ENCODE measurements at regions not wholly inside any gene's neighbourhood (a gene's known extent, or its start where the extent isn't known, plus 50 kb on each side); places are given as distances from the start of the nearest gene placed in this dataset.

GRCh38 chr13:94764576-94765321 is 52.4 kb upstream of the SOX21 start:
- TF ChIP-seq CTCF (conservative IDR thresholded peaks at IDR 0.05; ENCODE audit: low read depth in 2 of 2) = no peak
- no peak for TF ChIP-seq ZNF462 (CRISPR knock-in tag; IDR thresholded peaks at IDR 0.05)
- ATAC-seq = no peak

More at GRCh38 chr13:94764576-94765321, 52.4 kb upstream of the SOX21 start:
- Mint-ChIP-seq H3K36me3 (ENCODE audit: low read depth) (peaks cover 8% of the 10 kb centered on the region; the same call in 2 of the 3 replicates), H3K4me1 (peaks cover 37% of the 10 kb centered on the region), H3K27ac (no peak overlapping the region), H3K4me3 (no peak overlapping the region), H3K27me3 (ENCODE audit: insufficient read depth, low read depth, poor library complexity) (no peaks in the 10 kb centered on the region), H3K9me3 (peaks cover 6% of the 10 kb centered on the region)
- peaks cover 23% of the 10 kb centered on the region for H3K4me1 ChIP-seq (ENCODE audit: insufficient read depth)
- H3K4me3 ChIP-seq = no peak overlapping the region
- H3K36me3 ChIP-seq (ENCODE audit: insufficient read depth) = no peaks in the 10 kb centered on the region
- H2AFZ ChIP-seq = no peak overlapping the region
- DNase-seq (ENCODE audit: low spot score) = no peak
- H3K4me2 ChIP-seq = no peak overlapping the region
- H3K9me2 ChIP-seq (ENCODE audit: insufficient read depth) = peaks cover 4% of the 10 kb centered on the region; the same call in 1 of the 2 replicates
- no peaks in the 10 kb centered on the region for H3K27me3 ChIP-seq (ENCODE audit: insufficient read depth)
- H4K20me1 ChIP-seq (replicated peaks; ENCODE audit: insufficient read depth) = no peaks in the 10 kb centered on the region
- H3K79me2 ChIP-seq (replicated peaks; ENCODE audit: insufficient read depth) = no peaks in the 10 kb centered on the region
- H3K27ac ChIP-seq (ENCODE audit: low read depth) = no peak overlapping the region
- no peaks in the 10 kb centered on the region for H3F3A ChIP-seq (replicated peaks; ENCODE audit: low read depth)
